H7 (cell line): ENCODE measurements at regions not wholly inside any gene's neighbourhood (a gene's known extent, or its start where the extent isn't known, plus 50 kb on each side); places are given as distances from the start of the nearest gene placed in this dataset.
A peak's percentile ranks its signal among the peaks of the same experiment; 100 is the strongest.

Experiments used
- DNase-seq: peaks from one replicate; pipeline ENCODE4 v3.0.0; 2012
- H3K27me3 ChIP-seq: 2 replicates; pipeline ENCODE4 v1.6.0; 2011; ENCODE audit warnings: mild to moderate bottlenecking, low read length; ENCODE audit not compliant: control insufficient read depth, insufficient read depth
- H3K36me3 ChIP-seq: replicated peaks from 2 replicates; pipeline ENCODE4 v1.5.1; 2011; ENCODE audit warnings: low read length; ENCODE audit not compliant: control insufficient read depth, insufficient read depth
- H3K4me3 ChIP-seq: 2 replicates; pipeline ENCODE4 v1.5.1; 2011; ENCODE audit warnings: low read depth, mild to moderate bottlenecking, control low read depth, low read length, moderate library complexity; ENCODE audit not compliant: insufficient read depth

- DNase-seq, result no peak
- Histone ChIP-seq H3K36me3 (no peaks in the 10 kb centered on the region), H3K27me3 (no peaks in the 10 kb centered on the region), H3K4me3 (no peak overlapping the region)
Measured at GRCh38 chr3:111323019-111323418, 219.0 kb upstream of the CD96 start.

GRCh38 chr3:111324151-111324550 is 217.8 kb upstream of the CD96 start:
- Histone ChIP-seq H3K4me3 (no peak overlapping the region), H3K27me3 (no peaks in the 10 kb centered on the region), H3K36me3 (no peaks in the 10 kb centered on the region)
- DNase-seq, result no peak

DNA sequence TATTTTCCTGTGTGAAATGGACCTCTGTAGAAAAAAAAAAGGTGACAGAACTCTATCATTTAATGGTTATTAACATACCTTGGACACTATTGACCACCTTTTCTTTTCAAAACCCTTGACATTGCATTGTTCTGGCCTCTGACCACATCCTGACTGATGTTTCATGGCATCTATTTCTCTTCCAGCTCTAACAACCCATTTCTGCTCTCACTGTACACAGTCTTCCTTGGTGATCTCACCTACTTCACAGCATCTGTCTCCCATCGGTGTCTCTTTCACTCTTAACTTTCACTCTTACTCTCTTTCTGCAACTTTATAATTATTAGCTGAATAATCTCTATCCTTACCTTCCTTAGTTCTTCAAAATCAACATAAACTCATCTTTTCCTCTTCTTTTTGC is 217.4 kb upstream of the CD96 start:
- Histone ChIP-seq H3K4me3 (no peak overlapping the region), H3K27me3 (no peaks in the 10 kb centered on the region), H3K36me3 (no peaks in the 10 kb centered on the region)
- DNase-seq, result no peak

GRCh38 chr3:111325160-111325718 is 216.8 kb upstream of the CD96 start:
- Histone ChIP-seq H3K4me3 (no peak overlapping the region), H3K36me3 (no peaks in the 10 kb centered on the region), H3K27me3 (no peaks in the 10 kb centered on the region)
- no peak for DNase-seq

DNA sequence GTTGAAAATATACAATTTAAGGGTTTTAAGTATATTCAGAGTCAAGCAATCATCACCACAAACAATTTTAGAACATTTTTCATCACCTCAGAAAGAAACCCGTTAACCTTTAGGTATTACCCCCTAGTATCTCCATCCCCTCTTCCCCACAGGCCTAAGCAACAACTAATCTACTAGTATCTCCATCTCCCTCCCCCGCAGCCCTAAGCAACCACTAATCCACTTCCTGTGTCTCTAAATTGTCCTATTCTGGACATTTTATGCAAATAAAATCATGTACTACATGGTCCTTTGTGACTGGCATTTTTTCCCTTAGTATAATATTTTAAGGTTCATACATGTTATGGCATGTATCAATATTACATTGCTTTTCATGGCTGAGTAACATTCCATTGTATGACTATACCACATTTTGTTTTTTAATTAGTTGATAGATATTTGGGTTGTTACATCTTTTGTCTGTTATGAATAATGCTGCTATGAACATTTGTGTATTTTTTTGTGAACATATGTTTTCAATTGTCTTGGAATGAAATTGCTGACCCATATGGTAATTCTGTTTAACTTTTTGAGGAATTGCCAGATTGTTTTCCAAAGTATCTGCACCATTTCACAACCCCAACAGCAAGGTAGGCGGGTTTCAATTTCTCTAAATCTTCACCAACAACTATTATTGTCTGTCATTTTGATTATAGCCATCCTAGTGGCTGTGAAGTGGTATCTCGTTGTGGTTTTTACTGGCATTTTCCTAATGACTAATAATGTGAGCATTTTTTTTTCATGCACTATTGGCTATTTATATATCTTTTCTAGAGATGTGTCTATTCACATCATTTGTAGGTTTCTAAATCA is 215.6 kb upstream of the CD96 start:
- no peaks in the 10 kb centered on the region for H3K27me3 ChIP-seq
- H3K36me3 ChIP-seq, result no peaks in the 10 kb centered on the region
- no peak overlapping the region for H3K4me3 ChIP-seq
- no peak for DNase-seq

DNA sequence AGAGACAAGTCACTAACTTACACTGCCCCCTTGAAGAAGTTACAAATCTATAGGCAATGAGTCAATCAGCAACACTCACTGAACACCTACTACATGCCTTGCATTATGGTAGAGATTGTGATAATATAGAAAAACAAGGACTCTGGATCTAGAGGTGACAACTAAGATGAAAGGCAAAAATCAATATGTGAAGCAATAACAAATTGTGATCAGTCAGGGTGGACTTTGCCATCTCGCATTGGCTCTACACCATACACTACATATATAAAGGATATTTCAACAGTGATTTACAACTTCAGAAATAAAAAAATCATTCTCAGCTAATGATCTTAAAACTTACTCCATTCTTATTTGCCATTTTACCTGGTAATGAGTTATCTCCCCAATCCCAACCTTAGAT is 210.7 kb upstream of the CD96 start:
- no peaks in the 10 kb centered on the region for H3K27me3 ChIP-seq
- no peak overlapping the region for H3K4me3 ChIP-seq
- no peaks in the 10 kb centered on the region for H3K36me3 ChIP-seq
- DNase-seq, result no peak

DNA sequence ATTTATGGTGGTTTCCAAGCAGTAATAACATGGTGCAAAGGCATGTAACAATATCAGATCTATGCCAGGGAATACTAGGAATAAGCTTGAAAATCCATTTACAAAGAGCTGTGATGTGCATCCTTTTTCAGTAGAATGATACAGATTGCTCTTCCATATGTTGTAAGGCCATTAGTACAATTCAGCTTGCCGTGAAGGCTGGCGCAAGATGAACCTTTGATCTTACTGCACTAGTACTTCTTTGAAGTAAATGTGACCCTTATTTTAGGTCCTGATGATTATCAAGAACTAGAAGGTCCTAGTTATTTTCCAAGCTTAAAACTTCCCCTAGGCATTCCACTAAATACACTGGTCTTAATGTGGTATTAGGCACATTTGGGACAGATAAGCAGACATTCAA is 210.1 kb upstream of the CD96 start:
- H3K27me3 ChIP-seq, result no peaks in the 10 kb centered on the region
- H3K36me3 ChIP-seq, result no peaks in the 10 kb centered on the region
- H3K4me3 ChIP-seq, result no peak overlapping the region

GRCh38 chr3:111332488-111333080 is 209.4 kb upstream of the CD96 start:
- Histone ChIP-seq H3K36me3 (no peaks in the 10 kb centered on the region), H3K4me3 (no peak overlapping the region), H3K27me3 (no peaks in the 10 kb centered on the region)
- no peak for DNase-seq

More for the DNA sequence above, 210.1 kb upstream of the CD96 start:
- no peak for DNase-seq

- DNase-seq, result no peak
- H3K27me3 ChIP-seq, result no peaks in the 10 kb centered on the region
- H3K4me3 ChIP-seq, result no peak overlapping the region
- H3K36me3 ChIP-seq, result no peaks in the 10 kb centered on the region
Measured at GRCh38 chr3:111333642-111334041, 208.4 kb upstream of the CD96 start.

DNA sequence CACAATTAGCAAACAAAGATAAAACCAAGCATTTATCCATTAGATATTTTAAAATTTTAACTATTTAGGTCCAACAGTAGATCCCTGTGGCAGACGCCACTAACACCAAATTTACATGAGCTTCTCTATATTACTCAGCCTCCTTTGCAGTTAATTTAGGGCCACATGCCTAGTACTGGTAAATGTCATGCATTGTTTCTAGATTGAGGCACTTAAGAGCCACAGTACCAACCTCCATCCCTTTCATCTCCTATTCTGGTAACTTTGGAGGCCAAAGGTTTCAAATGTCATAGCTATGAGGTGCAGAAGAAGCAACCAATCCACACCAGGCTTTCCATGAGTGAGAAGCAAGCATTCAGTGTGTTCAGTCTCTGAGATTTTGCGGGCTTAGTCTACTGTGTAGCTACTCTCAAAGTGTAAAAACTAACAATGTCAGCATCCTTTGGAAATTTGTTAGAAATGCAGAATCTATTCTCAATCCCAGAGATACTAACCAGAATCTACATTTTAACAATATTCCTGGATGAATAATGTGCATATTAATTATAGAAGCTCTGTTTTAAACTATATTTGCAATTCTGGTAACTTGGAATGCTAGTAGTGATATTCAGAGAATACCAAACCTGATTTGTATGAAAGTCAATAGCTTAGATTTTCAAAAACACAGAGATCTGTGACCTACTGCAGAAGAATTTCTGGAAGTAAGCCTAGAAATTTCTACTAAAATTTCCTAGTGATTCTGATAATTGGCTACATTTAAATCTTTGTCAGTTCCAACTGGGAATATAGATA is 206.3 kb upstream of the CD96 start:
- Histone ChIP-seq H3K36me3 (no peaks in the 10 kb centered on the region), H3K27me3 (no peaks in the 10 kb centered on the region), H3K4me3 (no peak overlapping the region)
- DNase-seq, result no peak

- Histone ChIP-seq H3K36me3 (no peaks in the 10 kb centered on the region), H3K27me3 (no peaks in the 10 kb centered on the region), H3K4me3 (no peak overlapping the region)
- no peak for DNase-seq
Measured at GRCh38 chr3:111336511-111336910, 205.5 kb upstream of the CD96 start.

DNA sequence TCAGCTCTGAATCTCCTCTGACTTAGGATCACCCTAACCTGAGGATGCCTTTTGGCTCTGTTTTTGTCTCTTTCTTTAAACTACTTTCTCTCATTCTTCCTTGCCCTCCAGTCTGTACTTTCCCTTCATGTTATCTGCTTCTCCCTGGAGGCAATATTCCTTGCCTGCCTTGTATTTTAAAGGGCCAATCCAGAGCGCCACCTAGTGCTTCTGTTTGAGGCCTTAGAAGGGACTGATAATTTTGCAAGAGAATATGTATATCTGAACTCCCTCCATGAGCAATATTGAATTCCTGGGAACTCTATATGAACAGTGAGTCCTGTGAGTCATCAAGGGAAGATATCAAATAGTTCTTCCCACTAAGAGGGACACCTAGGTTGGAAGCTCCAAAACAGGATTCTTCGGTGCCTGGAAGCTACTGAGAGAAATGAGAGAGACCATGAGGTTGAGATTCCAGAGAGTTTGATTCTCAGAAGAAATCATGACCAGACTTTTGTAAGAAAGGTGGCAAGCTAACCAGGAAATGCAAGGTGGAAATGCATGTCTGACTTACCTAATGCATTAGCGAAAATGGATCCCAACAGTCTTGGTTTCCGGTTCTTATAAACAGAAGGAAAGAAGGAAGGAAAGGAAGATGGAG is 203.8 kb upstream of the CD96 start:
- Histone ChIP-seq H3K36me3 (no peaks in the 10 kb centered on the region), H3K27me3 (no peaks in the 10 kb centered on the region), H3K4me3 (no peak overlapping the region)
- DNase-seq, result peak; percentile 58

- no peaks in the 10 kb centered on the region for H3K36me3 ChIP-seq
- H3K27me3 ChIP-seq, result no peaks in the 10 kb centered on the region
- H3K4me3 ChIP-seq, result no peak overlapping the region
- DNase-seq, result no peak
Measured at GRCh38 chr3:111339017-111339416, 203.0 kb upstream of the CD96 start.

GRCh38 chr3:111351334-111351733 is 190.7 kb upstream of the CD96 start:
- no peak overlapping the region for H3K4me3 ChIP-seq
- no peaks in the 10 kb centered on the region for H3K36me3 ChIP-seq
- no peak for DNase-seq
- no peaks in the 10 kb centered on the region for H3K27me3 ChIP-seq
